Adrenal gland (tissue), 9 donors: ENCODE measurements at regions not wholly inside any gene's neighbourhood (a gene's known extent, or its start where the extent isn't known, plus 50 kb on each side); places are given as distances from the start of the nearest gene placed in this dataset.

ENCODE experiments used
- DNase-seq, 7 donors: peaks; one replicate each; pipeline ENCODE4 v3.0.0-alpha.2; 2019 to 2020
- H3K27ac ChIP-seq, 5 donors: fragments of 200-600 bp; sonication (generic) in 4 of 5; 1 replicate in 3 of 5; 2 replicates in 2 of 5; pipeline versions ENCODE4 v1.5.1 to v1.8.0; 2016 to 2020; ENCODE audit warnings: mild to moderate bottlenecking in 1 of 5
- H3K27me3 ChIP-seq: fragments of 200-600 bp; 2 replicates; pipeline ENCODE4 v1.8.0; 2021
- H3K36me3 ChIP-seq, 2 donors: fragments of 200-600 bp; replicated peaks in 1 of 2; 1 replicate in 1 of 2; 2 replicates in 1 of 2; pipeline versions ENCODE4 v1.5.1 to v1.8.0; 2018 to 2022
- H3K4me1 ChIP-seq, 2 donors: fragments of 200-600 bp; replicated peaks in 1 of 2; 1 replicate in 1 of 2; 2 replicates in 1 of 2; pipeline versions ENCODE4 v1.5.1 to v1.8.0; 2018 to 2021
- H3K4me3 ChIP-seq, 4 donors: fragments of 200-600 bp; sonication (generic) in 3 of 4; one replicate each; pipeline ENCODE4 v1.5.1; 2016 to 2018
- H3K9me3 ChIP-seq, 3 donors: fragments of 200-600 bp; sonication (generic) in 1 of 3; replicated peaks in 1 of 3; 1 replicate in 2 of 3; 2 replicates in 1 of 3; pipeline versions ENCODE4 v1.5.1 to v1.8.0; 2016 to 2021
- POLR2A ChIP-seq, 2 donors: fragments of 450-650 bp; IDR thresholded peaks; one replicate each; pipeline ENCODE4 v1.6.1; 2017; ENCODE audit warnings: antibody characterized with exemption in 2 of 2, mild to moderate bottlenecking in 2 of 2, moderate library complexity in 1 of 2
- WGBS, 4 donors: extraction: QIAGEN DNeasy Blood & Tissue Kit in 2 of 4; methylation state at CpG; one replicate each; pipeline versions ENCODE4 v1.1.5 to v1.1.7; 2013 to 2017; 5-methylcytosine and 5-hydroxymethylcytosine counted together
- intact Hi-C, 2 donors: fragments of 100-400 bp; cut with DNase I; formaldehyde crosslinking; loops; one replicate each; pipeline versions ENCODE4 v1.14.1 to v1.15.0; 2022 to 2023
- TF ChIP-seq, protein P1 (sequence below), 6 experiments: fragments of 450-650 bp in 4 of 6; fragments of 200-600 bp in 2 of 6; sonication (generic) in 1 of 6; IDR thresholded peaks; 1 replicate in 5 of 6; 2 replicates in 1 of 6; pipeline versions ENCODE4 v1.5.1 to v1.8.0; 2016 to 2021; ENCODE audit warnings: antibody characterized with exemption in 6 of 6, mild to moderate bottlenecking in 2 of 6, moderate library complexity in 1 of 6
- donor health status: healthy with polysubstance abuse.
- donor health status: Bipolar disorder and iron deficiency.
- donor health status: DM: yes; HTN: yes; CAD: no.
- donor health status: DM: no; HTN: no; CAD: no.
- donor health status: DM: no; HTN: no; CAD: no.

DNA sequence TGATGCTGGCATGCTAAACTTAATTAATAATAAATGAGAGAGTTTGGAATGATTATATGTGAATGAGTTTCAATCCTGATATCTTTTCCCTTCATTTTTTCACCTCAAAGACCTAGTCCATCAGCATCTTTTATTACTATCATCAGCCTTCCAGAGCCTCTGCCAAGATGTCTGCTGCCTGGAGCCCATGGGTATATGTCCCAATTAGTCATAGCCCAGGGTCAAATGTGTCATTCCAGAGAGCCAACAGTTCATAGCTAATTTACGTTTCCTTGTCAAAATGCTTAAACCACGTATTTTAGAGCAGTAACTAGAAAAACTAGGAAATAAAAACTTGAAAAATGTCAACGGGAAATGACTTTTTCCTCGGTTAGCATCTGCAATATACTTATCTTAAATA lies 457.9 kb downstream of the SI start:
- H3K9me3 ChIP-seq = no peaks in the 10 kb centered on the region
- no peaks in the 10 kb centered on the region for H3K36me3 ChIP-seq
- no peak for TF ChIP-seq POLR2A (IDR thresholded peaks at IDR 0.05)
- TF ChIP-seq, protein P1, sequence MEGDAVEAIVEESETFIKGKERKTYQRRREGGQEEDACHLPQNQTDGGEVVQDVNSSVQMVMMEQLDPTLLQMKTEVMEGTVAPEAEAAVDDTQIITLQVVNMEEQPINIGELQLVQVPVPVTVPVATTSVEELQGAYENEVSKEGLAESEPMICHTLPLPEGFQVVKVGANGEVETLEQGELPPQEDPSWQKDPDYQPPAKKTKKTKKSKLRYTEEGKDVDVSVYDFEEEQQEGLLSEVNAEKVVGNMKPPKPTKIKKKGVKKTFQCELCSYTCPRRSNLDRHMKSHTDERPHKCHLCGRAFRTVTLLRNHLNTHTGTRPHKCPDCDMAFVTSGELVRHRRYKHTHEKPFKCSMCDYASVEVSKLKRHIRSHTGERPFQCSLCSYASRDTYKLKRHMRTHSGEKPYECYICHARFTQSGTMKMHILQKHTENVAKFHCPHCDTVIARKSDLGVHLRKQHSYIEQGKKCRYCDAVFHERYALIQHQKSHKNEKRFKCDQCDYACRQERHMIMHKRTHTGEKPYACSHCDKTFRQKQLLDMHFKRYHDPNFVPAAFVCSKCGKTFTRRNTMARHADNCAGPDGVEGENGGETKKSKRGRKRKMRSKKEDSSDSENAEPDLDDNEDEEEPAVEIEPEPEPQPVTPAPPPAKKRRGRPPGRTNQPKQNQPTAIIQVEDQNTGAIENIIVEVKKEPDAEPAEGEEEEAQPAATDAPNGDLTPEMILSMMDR (IDR thresholded peaks at IDR 0.05) = no peak
- WGBS, 4 donors = 57 to 63% (median 59%) methylated on average over 4 of the region's 4 CpGs
- no peak overlapping the region for H3K27ac ChIP-seq
- no peaks in the 10 kb centered on the region for H3K27me3 ChIP-seq
- intact Hi-C loops = no loop called here
- no peak for DNase-seq
- no peaks in the 10 kb centered on the region for H3K4me1 ChIP-seq
- H3K4me3 ChIP-seq = no peak overlapping the region

- Histone ChIP-seq H3K4me3 (no peak overlapping the region), H3K9me3 (no peaks in the 10 kb centered on the region), H3K36me3 (no peaks in the 10 kb centered on the region), H3K27me3 (no peaks in the 10 kb centered on the region), H3K27ac (no peak overlapping the region), H3K4me1 (no peaks in the 10 kb centered on the region)
- DNase-seq = no peak
- no peak for TF ChIP-seq POLR2A (IDR thresholded peaks at IDR 0.05)
- TF ChIP-seq, protein P1 (IDR thresholded peaks at IDR 0.05) = no peak
- intact Hi-C loops = no loop called here
These were observed 465.5 kb downstream of the SI start for GRCh38 chr3:164612751-164613150.

GRCh38 chr3:164608554-164609276 lies 469.6 kb downstream of the SI start:
- Histone ChIP-seq H3K36me3 (no peaks in the 10 kb centered on the region), H3K4me1 (no peaks in the 10 kb centered on the region), H3K4me3 (no peak overlapping the region), H3K9me3 (no peaks in the 10 kb centered on the region), H3K27me3 (no peaks in the 10 kb centered on the region), H3K27ac (no peak overlapping the region)
- WGBS, 4 donors = 64 to 73% (median 70%) methylated on average over 7 of the region's 7 CpGs
- intact Hi-C loops = no loop called here
- no peak for DNase-seq
- TF ChIP-seq, protein P1 (IDR thresholded peaks at IDR 0.05) = no peak
- no peak for TF ChIP-seq POLR2A (IDR thresholded peaks at IDR 0.05)

DNA sequence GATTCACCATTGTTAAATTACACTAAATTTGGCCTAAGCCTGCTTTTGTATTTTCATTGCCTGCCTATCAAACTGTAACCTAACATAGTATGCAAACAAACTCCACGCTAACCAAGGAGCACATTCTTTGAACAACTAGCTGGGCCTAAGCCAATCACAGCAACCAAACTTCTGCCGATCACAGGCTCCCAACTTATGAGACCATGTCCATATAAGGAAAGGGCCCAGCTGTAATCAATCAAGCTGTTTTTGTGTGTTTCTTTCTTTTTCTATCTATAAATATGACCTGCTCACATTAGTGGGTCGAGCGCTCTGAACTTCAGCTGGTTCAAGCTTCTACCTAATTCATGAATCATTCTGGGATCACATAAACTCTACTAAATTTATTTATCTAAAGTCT lies 473.6 kb downstream of the SI start:
- intact Hi-C loops = no loop called here

More for the DNA sequence above, 473.6 kb downstream of the SI start:
- H3K4me3 ChIP-seq = no peak overlapping the region
- no peaks in the 10 kb centered on the region for H3K27me3 ChIP-seq
- H3K4me1 ChIP-seq = no peaks in the 10 kb centered on the region
- H3K9me3 ChIP-seq = no peaks in the 10 kb centered on the region
- H3K27ac ChIP-seq = no peak overlapping the region
- TF ChIP-seq, protein P1 (IDR thresholded peaks at IDR 0.05) = no peak
- TF ChIP-seq POLR2A (IDR thresholded peaks at IDR 0.05) = no peak
- DNase-seq = no peak
- H3K36me3 ChIP-seq = no peaks in the 10 kb centered on the region
- 65 to 70% (median 65%) methylated on average over 4 of the region's 4 CpGs for WGBS, 4 donors
